ENCODE measurements at regions not wholly inside any gene's neighbourhood (a gene's known extent, or its start where the extent isn't known, plus 50 kb on each side); places are given as distances from the start of the nearest gene placed in this dataset.
"Not testable (repeated sequence)": the region's sequence is repeated elsewhere in the genome, so short reads cannot be mapped to it uniquely, and the experiment has no call there.

- no peak for DNase-seq
These were observed 80.7 kb downstream of the TFAP2B start for GRCh38 chr6:50899306-50899870.

DNA sequence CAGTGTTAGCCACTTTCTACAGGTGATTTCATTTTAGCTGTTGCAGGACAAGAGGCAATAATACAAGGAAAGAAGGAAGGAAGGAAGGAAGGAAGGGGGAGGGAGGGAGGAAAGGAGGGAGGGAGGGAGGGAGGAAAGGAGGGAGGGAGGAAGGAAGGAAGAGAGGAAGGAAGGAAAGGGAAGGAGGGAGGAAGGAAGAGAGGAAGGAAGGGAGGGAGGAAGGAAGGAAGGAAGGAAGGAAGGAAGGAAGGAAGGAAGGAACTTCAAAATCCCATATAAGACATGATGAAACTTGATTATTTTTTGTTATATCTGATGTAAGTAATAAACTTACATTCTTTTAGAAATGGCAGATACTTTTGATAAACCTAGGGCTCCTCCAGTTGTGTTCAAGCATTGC is 83.6 kb downstream of the TFAP2B start:
- no peak for DNase-seq

GRCh38 chr6:50905297-50905696 is 86.6 kb downstream of the TFAP2B start:
- no peak for DNase-seq

- no peak for DNase-seq
These were observed 88.9 kb downstream of the TFAP2B start for GRCh38 chr6:50907565-50907964.

GRCh38 chr6:50913105-50913770 is 94.6 kb downstream of the TFAP2B start:
- no peak for DNase-seq

DNA sequence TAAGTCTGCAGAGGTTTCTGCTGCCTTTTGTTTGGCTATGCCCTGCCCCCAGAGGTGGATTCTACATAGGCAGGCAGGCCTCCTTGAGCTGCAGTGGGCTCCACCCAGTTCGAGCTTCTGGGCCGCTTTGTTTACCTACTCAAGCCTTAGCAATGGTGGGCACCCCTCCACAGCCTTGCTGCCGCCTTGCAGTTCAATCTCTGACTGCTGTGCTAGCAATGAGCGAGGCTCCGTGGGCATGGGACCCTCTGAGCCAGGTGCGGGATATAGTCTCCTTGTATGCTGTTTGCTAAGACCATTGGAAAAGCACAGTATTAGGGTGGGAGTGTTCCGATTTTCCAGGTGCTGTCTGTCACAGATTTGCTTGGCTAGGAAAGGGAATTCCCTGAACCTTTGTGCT is 102.7 kb downstream of the TFAP2B start:
- DNase-seq: not testable (repeated sequence)

DNA sequence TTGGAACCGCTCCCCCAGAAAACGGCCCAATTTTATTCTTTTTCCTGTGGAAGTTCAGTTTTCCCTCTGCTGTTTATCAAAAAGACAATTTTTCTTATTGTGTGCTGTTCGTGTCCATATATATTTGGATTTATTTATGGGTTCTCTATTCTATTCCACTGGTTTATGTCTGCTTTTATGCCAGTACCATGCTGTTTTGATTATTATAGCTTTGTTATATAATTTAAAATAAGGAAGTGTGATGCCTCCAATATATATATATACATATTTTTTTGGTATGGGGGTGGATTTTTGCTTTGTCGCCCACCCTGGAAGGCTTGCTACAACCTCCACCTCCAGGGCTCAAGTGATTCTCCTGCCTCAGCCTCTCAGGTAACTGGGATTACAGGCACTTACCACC is 103.3 kb downstream of the TFAP2B start:
- DNase-seq: no peak

- no peak for DNase-seq
These were observed 104.2 kb downstream of the TFAP2B start for GRCh38 chr6:50922579-50923525.

GRCh38 chr6:50924758-50925157 is 106.1 kb downstream of the TFAP2B start:
- peak; percentile 2 for DNase-seq

DNA sequence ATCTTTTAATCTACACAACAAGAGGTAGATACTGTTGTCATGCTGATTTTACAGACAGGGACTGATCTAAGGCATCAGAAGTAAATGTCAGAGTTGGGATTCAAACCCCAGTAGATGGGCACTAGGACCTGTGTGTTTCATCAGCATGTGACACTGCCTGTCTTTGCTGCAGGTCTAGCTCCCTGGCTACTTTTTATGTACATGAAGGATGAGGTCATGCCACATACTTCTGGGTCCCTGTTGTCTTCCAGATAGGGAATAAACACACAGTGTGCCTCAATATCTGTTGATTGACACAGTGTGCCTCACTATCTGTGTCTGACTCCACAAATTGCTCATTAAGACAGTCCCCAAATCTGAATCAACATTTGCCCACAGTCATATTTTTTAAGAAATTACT is 106.9 kb downstream of the TFAP2B start:
- DNase-seq: no peak

GRCh38 chr6:50925981-50926380 is 107.3 kb downstream of the TFAP2B start:
- DNase-seq: no peak

- no peak for DNase-seq
These were observed 109.1 kb downstream of the TFAP2B start for GRCh38 chr6:50927800-50928199.

GRCh38 chr6:50929323-50929722 is 110.7 kb downstream of the TFAP2B start:
- DNase-seq: no peak

DNA sequence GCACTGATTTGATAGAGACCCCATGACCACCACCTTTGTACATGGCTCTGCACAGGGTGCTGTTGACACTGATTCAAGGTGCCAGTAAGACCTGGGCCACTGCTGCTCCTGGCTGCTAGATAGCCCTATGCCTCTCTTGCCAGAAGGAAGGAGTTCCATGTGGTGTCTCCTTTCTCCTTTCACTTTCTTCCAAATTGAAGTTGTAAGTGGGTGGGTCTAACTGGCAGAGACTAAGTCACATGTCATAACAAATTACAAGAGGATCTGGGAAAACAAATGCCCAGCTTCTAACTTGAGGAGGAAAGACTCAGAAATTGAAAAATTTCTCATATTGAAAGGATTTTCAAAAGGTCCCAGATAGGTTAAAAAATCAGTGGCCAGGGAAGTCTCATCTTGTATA is 116.8 kb downstream of the TFAP2B start:
- DNase-seq: no peak

GRCh38 chr6:50936277-50936681 is 117.6 kb downstream of the TFAP2B start:
- peak; percentile 45 for DNase-seq

DNA sequence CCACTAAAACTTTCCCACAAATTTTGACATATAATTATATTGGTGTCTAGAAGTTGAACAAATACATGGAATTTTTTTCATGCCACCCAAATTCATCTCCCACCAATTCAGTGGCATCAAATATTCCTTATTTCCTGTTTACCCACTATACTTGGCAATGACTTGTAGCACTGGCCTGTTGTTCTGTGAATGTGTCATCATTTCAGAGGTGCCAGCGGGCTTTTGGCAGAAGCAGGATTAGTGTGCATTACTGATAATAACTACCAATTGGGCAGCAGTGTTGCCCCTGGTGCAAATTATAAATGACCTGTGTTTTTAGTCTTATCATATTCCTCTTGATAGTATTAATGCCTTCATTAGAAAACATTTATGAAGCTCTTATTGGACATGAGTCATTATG is 121.3 kb downstream of the TFAP2B start:
- DNase-seq: no peak

DNA sequence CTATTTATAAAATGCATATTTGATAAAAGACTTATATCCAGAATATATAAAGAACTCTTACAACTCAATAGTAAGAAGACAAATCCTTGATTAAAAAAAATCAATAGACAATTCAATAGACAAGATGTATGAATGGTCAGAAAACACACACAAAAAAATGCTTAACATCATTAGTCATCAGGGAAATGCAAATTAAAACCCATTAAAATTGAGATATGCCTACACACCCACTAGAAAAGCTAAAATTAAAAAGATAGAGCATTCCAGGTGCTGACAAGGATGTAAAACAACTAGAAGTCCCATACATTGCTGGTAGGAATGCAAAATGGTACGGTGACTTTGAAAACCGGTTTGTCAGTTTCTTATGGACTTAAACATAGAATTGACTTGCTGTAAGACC is 127.1 kb downstream of the TFAP2B start:
- no peak for DNase-seq

- DNase-seq: no peak
These were observed 133.6 kb downstream of the TFAP2B start for GRCh38 chr6:50952092-50952907.

- no peak for DNase-seq
These were observed 137.3 kb downstream of the TFAP2B start for GRCh38 chr6:50956014-50956413.

- no peak for DNase-seq
These were observed 139.6 kb downstream of the TFAP2B start for GRCh38 chr6:50958148-50958697.

DNA sequence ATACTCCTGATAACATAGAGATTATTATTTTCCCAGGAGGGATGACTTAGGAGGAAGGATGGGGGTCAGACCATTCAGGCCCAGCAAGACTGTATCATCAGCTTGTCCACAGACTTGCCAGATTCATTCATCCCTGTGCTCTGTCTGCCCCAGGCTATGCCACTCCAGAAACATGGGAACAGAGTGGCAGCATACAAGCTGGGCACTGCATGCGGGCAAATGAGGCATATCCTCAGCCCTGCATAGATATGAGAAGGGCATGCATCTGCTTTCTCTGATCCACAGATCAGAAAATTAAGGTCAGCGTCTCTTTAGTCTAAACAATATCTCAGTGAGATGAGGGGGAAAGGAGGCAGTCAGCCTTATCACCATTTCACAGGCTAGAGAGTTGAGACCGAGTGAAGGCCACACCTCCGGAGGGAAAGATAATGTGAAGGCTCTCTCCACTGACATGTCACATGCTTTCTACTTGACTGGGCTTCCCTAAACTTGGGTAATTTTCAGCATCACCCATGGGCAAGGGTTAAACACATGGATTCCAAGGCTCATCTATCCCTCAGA is 140.5 kb downstream of the TFAP2B start:
- peak; percentile 86 for DNase-seq

- DNase-seq: peak; percentile 31
These were observed 142.9 kb downstream of the TFAP2B start for GRCh38 chr6:50961611-50962010.

All from hematopoietic multipotent progenitor cell treated with erythropoietin and hydrocortisone succinate and interleukin-3 and kit ligand, for 4 days (in vitro differentiated cells).